IPS DF 6.9 (cell line): ENCODE measurements at regions not wholly inside any gene's neighbourhood (a gene's known extent, or its start where the extent isn't known, plus 50 kb on each side); places are given as distances from the start of the nearest gene placed in this dataset.

Source experiments
- DNase-seq: peaks from one replicate; pipeline ENCODE4 v3.0.0-alpha.2; 2013; ENCODE audit warnings: low read depth, low spot score
- H3K27ac ChIP-seq: one replicate; pipeline ENCODE4 v1.5.1; 2013; ENCODE audit warnings: low read length, control low read depth
- H3K27me3 ChIP-seq: 2 replicates; pipeline ENCODE4 v1.6.1; 2013; ENCODE audit warnings: mild to moderate bottlenecking, low read length; ENCODE audit not compliant: control insufficient read depth, insufficient read depth
- H3K36me3 ChIP-seq: 2 replicates; pipeline ENCODE4 v1.6.1; 2013; ENCODE audit warnings: low read length; ENCODE audit not compliant: control insufficient read depth, insufficient read depth
- H3K4me1 ChIP-seq: 2 replicates; pipeline ENCODE4 v1.6.1; 2013; ENCODE audit warnings: low read length; ENCODE audit not compliant: control insufficient read depth, insufficient read depth
- H3K4me3 ChIP-seq: 2 replicates; pipeline ENCODE4 v1.5.1; 2013; ENCODE audit warnings: mild to moderate bottlenecking, low read length
- H3K9me3 ChIP-seq: 2 replicates; pipeline ENCODE4 v1.6.1; 2013; ENCODE audit warnings: low read length, inconsistent platforms; ENCODE audit not compliant: control insufficient read depth, insufficient read depth
- WGBS: extraction: QIAGEN DNeasy Blood & Tissue Kit; methylation state at CpG from one replicate; pipeline ENCODE4 v1.1.7; 2013; ENCODE audit warnings: mixed read lengths, missing lambda C conversion rate; ENCODE audit not compliant: insufficient read length, insufficient coverage; 5-methylcytosine and 5-hydroxymethylcytosine counted together

- no CpG with 5 or more reads among the region's 5 CpGs for WGBS
Observed at GRCh38 chr2:49251251-49251650, 96.9 kb upstream of the FSHR start.

GRCh38 chr2:49248506-49248905, 94.2 kb upstream of the FSHR start:
- DNase-seq = no peak
- Histone ChIP-seq H3K27ac (no peak overlapping the region), H3K36me3 (no peaks in the 10 kb centered on the region), H3K27me3 (no peaks in the 10 kb centered on the region), H3K9me3 (no peaks in the 10 kb centered on the region), H3K4me1 (no peaks in the 10 kb centered on the region), H3K4me3 (no peak overlapping the region)
- no CpG with 5 or more reads among the region's 1 CpG for WGBS

More at GRCh38 chr2:49251251-49251650, 96.9 kb upstream of the FSHR start:
- H3K27ac ChIP-seq = no peak overlapping the region
- no peaks in the 10 kb centered on the region for H3K9me3 ChIP-seq
- no peaks in the 10 kb centered on the region for H3K4me1 ChIP-seq
- H3K27me3 ChIP-seq = no peaks in the 10 kb centered on the region
- DNase-seq = no peak
- no peak overlapping the region for H3K4me3 ChIP-seq
- H3K36me3 ChIP-seq = no peaks in the 10 kb centered on the region

- no peak for DNase-seq
- no peaks in the 10 kb centered on the region for H3K9me3 ChIP-seq
- H3K4me3 ChIP-seq = no peak overlapping the region
- no peaks in the 10 kb centered on the region for H3K27me3 ChIP-seq
- no peaks in the 10 kb centered on the region for H3K4me1 ChIP-seq
- no peak overlapping the region for H3K27ac ChIP-seq
- H3K36me3 ChIP-seq = no peaks in the 10 kb centered on the region
Observed at GRCh38 chr2:49241991-49242390, 87.7 kb upstream of the FSHR start.

- Histone ChIP-seq H3K27ac (no peak overlapping the region), H3K4me3 (no peak overlapping the region), H3K9me3 (no peaks in the 10 kb centered on the region), H3K36me3 (no peaks in the 10 kb centered on the region), H3K4me1 (no peaks in the 10 kb centered on the region), H3K27me3 (no peaks in the 10 kb centered on the region)
- no peak for DNase-seq
Observed at GRCh38 chr2:49241501-49241900, 87.2 kb upstream of the FSHR start.

- no peak for DNase-seq
- no peaks in the 10 kb centered on the region for H3K9me3 ChIP-seq
- H3K4me1 ChIP-seq = no peaks in the 10 kb centered on the region
- no peaks in the 10 kb centered on the region for H3K27me3 ChIP-seq
- no peak overlapping the region for H3K27ac ChIP-seq
- no peak overlapping the region for H3K4me3 ChIP-seq
- WGBS = no CpG with 5 or more reads among the region's 3 CpGs
- no peaks in the 10 kb centered on the region for H3K36me3 ChIP-seq
Observed at GRCh38 chr2:49240608-49241007, 86.3 kb upstream of the FSHR start.

GRCh38 chr2:49238604-49238960, 84.3 kb upstream of the FSHR start:
- no peak overlapping the region for H3K27ac ChIP-seq
- no peak overlapping the region for H3K4me3 ChIP-seq
- DNase-seq = no peak
- no peaks in the 10 kb centered on the region for H3K27me3 ChIP-seq
- no peaks in the 10 kb centered on the region for H3K36me3 ChIP-seq
- no peaks in the 10 kb centered on the region for H3K9me3 ChIP-seq
- no peaks in the 10 kb centered on the region for H3K4me1 ChIP-seq

- Histone ChIP-seq H3K9me3 (no peaks in the 10 kb centered on the region), H3K27ac (no peak overlapping the region), H3K4me3 (no peak overlapping the region), H3K36me3 (no peaks in the 10 kb centered on the region), H3K4me1 (no peaks in the 10 kb centered on the region), H3K27me3 (no peaks in the 10 kb centered on the region)
- WGBS = 100% methylated on average over 2 of the region's 6 CpGs
- DNase-seq = no peak
Observed at GRCh38 chr2:49237867-49238603, 83.7 kb upstream of the FSHR start.

GRCh38 chr2:49236316-49236715, 82.0 kb upstream of the FSHR start:
- Histone ChIP-seq H3K27me3 (no peaks in the 10 kb centered on the region), H3K36me3 (no peaks in the 10 kb centered on the region), H3K4me3 (no peak overlapping the region), H3K9me3 (no peaks in the 10 kb centered on the region), H3K27ac (no peak overlapping the region), H3K4me1 (no peaks in the 10 kb centered on the region)
- no CpG with 5 or more reads among the region's 1 CpG for WGBS
- no peak for DNase-seq

GRCh38 chr2:49226360-49226759, 72.0 kb upstream of the FSHR start:
- H3K27ac ChIP-seq = no peak overlapping the region
- no CpG with 5 or more reads among the region's 4 CpGs for WGBS
- no peaks in the 10 kb centered on the region for H3K36me3 ChIP-seq
- no peak overlapping the region for H3K4me3 ChIP-seq
- H3K4me1 ChIP-seq = no peaks in the 10 kb centered on the region
- DNase-seq = no peak
- no peaks in the 10 kb centered on the region for H3K27me3 ChIP-seq
- H3K9me3 ChIP-seq = no peaks in the 10 kb centered on the region

- Histone ChIP-seq H3K27me3 (no peaks in the 10 kb centered on the region), H3K36me3 (no peaks in the 10 kb centered on the region), H3K27ac (no peak overlapping the region), H3K4me1 (no peaks in the 10 kb centered on the region), H3K9me3 (no peaks in the 10 kb centered on the region), H3K4me3 (no peak overlapping the region)
- no peak for DNase-seq
Observed at GRCh38 chr2:49225126-49225525, 70.8 kb upstream of the FSHR start.

- WGBS = no CpG with 5 or more reads among the region's 4 CpGs
- no peak for DNase-seq
Observed at GRCh38 chr2:49224426-49225010, 70.2 kb upstream of the FSHR start.

More at GRCh38 chr2:49224426-49225010, 70.2 kb upstream of the FSHR start:
- Histone ChIP-seq H3K4me3 (no peak overlapping the region), H3K27ac (no peak overlapping the region), H3K4me1 (no peaks in the 10 kb centered on the region), H3K36me3 (no peaks in the 10 kb centered on the region), H3K9me3 (no peaks in the 10 kb centered on the region), H3K27me3 (no peaks in the 10 kb centered on the region)
